CD14-positive monocyte (primary cell): ENCODE measurements at regions not wholly inside any gene's neighbourhood (a gene's known extent, or its start where the extent isn't known, plus 50 kb on each side); places are given as distances from the start of the nearest gene placed in this dataset.
A peak's percentile ranks its signal among the peaks of the same experiment; 100 is the strongest.

Source experiments
- DNase-seq, 3 donors: peaks; one replicate each; pipeline ENCODE4 v3.0.0-alpha.2; 2011 to 2022
- H2AFZ ChIP-seq: 2 replicates; pipeline ENCODE4 v1.6.0; 2012; ENCODE audit warnings: mild to moderate bottlenecking, low read depth, low read length, inconsistent platforms; ENCODE audit not compliant: insufficient read depth, poor library complexity, severe bottlenecking
- H3K27ac ChIP-seq, 2 donors: 1 replicate in 1 of 2; 2 replicates in 1 of 2; pipeline ENCODE4 v1.5.1; 2012 to 2013; ENCODE audit warnings: low read length in 2 of 2, control low read depth in 1 of 2, inconsistent platforms in 1 of 2, low read depth in 1 of 2, mild to moderate bottlenecking in 1 of 2
- H3K27me3 ChIP-seq, 2 donors: one replicate each; pipeline versions ENCODE4 v1.6.0 to v1.6.1; 2011 to 2013; ENCODE audit warnings: low read length in 2 of 2; ENCODE audit not compliant: control insufficient read depth in 2 of 2, insufficient read depth in 2 of 2
- H3K36me3 ChIP-seq, 2 donors: replicated peaks in 1 of 2; 1 replicate in 1 of 2; 2 replicates in 1 of 2; pipeline versions ENCODE4 v1.5.1 to v1.6.1; 2012 to 2013; ENCODE audit warnings: low read length in 2 of 2, control low read depth in 1 of 2, inconsistent platforms in 1 of 2, mild to moderate bottlenecking in 1 of 2; ENCODE audit not compliant: insufficient read depth in 2 of 2, control insufficient read depth in 1 of 2
- H3K4me1 ChIP-seq, 2 donors: 1 replicate in 1 of 2; 2 replicates in 1 of 2; pipeline versions ENCODE4 v1.5.1 to v1.6.1; 2012 to 2013; ENCODE audit warnings: low read length in 2 of 2, control low read depth in 1 of 2, inconsistent platforms in 1 of 2, mild to moderate bottlenecking in 1 of 2, moderate library complexity in 1 of 2; ENCODE audit not compliant: insufficient read depth in 2 of 2, control insufficient read depth in 1 of 2
- H3K4me2 ChIP-seq: replicated peaks from 2 replicates; pipeline ENCODE3; 2012; ENCODE audit warnings: low read length, moderate library complexity, mild to moderate bottlenecking; ENCODE audit not compliant: poor library complexity, severe bottlenecking; ENCODE audit errors: extremely low read depth
- H3K4me3 ChIP-seq, 3 experiments: fragments of 200-600 bp in 1 of 3; sonication (generic) in 1 of 3; replicated peaks in 1 of 3; 1 replicate in 2 of 3; 2 replicates in 1 of 3; pipeline ENCODE4 v1.5.1; 2011 to 2013; ENCODE audit warnings: low read length in 3 of 3, mild to moderate bottlenecking in 3 of 3, control low read depth in 2 of 3, low read depth in 2 of 3, inconsistent platforms in 1 of 3, moderate library complexity in 1 of 3
- H3K79me2 ChIP-seq: 2 replicates; pipeline ENCODE4 v1.6.0; 2012; ENCODE audit warnings: mild to moderate bottlenecking, control low read depth, inconsistent platforms, low read length, moderate library complexity; ENCODE audit not compliant: insufficient read depth
- H3K9ac ChIP-seq: 2 replicates; pipeline ENCODE4 v1.6.0; 2017; ENCODE audit warnings: low read length, mild to moderate bottlenecking; ENCODE audit not compliant: insufficient read depth, poor library complexity, severe bottlenecking
- H3K9me3 ChIP-seq, 2 donors: replicated peaks in 1 of 2; 1 replicate in 1 of 2; 2 replicates in 1 of 2; pipeline versions ENCODE4 v1.5.1 to v1.6.1; 2012 to 2013; ENCODE audit warnings: low read length in 2 of 2, control low read depth in 1 of 2; ENCODE audit not compliant: control insufficient read depth in 1 of 2, insufficient read depth in 1 of 2
- H4K20me1 ChIP-seq: 2 replicates; pipeline ENCODE4 v1.6.0; 2012; ENCODE audit warnings: mild to moderate bottlenecking, low read length, control low read depth, moderate library complexity; ENCODE audit not compliant: insufficient read depth
- H3K27ac Mint-ChIP-seq, 7 donors: one replicate each; pipeline ENCODE4 v1.8.0; 2020; ENCODE audit warnings: mild to moderate bottlenecking in 7 of 7, mixed read lengths in 7 of 7, moderate library complexity in 6 of 7, inconsistent platforms in 2 of 7
- H3K27me3 Mint-ChIP-seq, 3 donors: one replicate each; pipeline ENCODE4 v1.8.0; 2021 to 2022; ENCODE audit warnings: low read depth in 3 of 3, mild to moderate bottlenecking in 3 of 3, mixed read lengths in 3 of 3, moderate library complexity in 3 of 3, inconsistent platforms in 1 of 3
- H3K36me3 Mint-ChIP-seq, 2 donors: one replicate each; pipeline ENCODE4 v1.8.0; 2020; ENCODE audit warnings: mixed read lengths in 2 of 2, inconsistent platforms in 1 of 2, mild to moderate bottlenecking in 1 of 2
- H3K4me1 Mint-ChIP-seq: one replicate; pipeline ENCODE4 v1.8.0; 2020; ENCODE audit warnings: mild to moderate bottlenecking, mixed read lengths
- H3K4me3 Mint-ChIP-seq, 2 donors: one replicate each; pipeline ENCODE4 v1.8.0; 2020; ENCODE audit warnings: mild to moderate bottlenecking in 2 of 2, mixed read lengths in 2 of 2, moderate library complexity in 1 of 2
- H3K9me3 Mint-ChIP-seq, 7 donors: one replicate each; pipeline ENCODE4 v1.8.0; 2020 to 2022; ENCODE audit warnings: mixed read lengths in 7 of 7, mild to moderate bottlenecking in 6 of 7, moderate library complexity in 6 of 7, inconsistent platforms in 2 of 7
- WGBS: methylation state at CpG from one replicate; pipeline ENCODE4 v1.1.5; 2013; ENCODE audit warnings: missing lambda C conversion rate; ENCODE audit not compliant: insufficient coverage; 5-methylcytosine and 5-hydroxymethylcytosine counted together
- intact Hi-C, 2 donors: fragments of 100-400 bp; cut with micrococcal nuclease; formaldehyde crosslinking; loops; one replicate each; pipeline versions ENCODE4 v1.15.0 to v1.15.1; 2023
- TF ChIP-seq, protein P1 (sequence below): fragments of 200-600 bp; IDR thresholded peaks from one replicate; pipeline ENCODE4 v1.8.0; 2022; ENCODE audit warnings: antibody characterized with exemption, mild to moderate bottlenecking

DNA sequence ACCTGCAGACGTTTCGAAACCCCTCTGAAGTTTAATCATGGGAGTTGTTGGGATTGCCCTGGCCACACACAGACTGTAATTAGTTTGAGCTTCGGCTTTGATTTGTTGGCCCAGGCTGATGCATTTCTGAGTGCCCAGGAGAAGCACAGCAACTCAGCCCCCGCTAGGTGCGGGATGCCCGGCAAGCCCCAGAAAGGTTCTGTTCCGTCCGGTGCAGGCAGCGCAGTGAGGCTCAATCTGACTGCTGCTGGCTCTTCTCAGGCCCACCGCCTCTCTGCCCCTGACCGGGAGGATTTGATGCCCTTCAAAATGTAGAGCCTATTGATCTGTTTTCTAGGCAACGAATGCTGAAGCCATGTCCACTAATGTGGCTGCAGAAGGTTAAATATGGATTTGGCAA is 73.4 kb upstream of the TAF11L2 start:
- Histone ChIP-seq H3K9ac (no peak overlapping the region), H3K4me1 (no peaks in the 10 kb centered on the region), H3K36me3 (no peaks in the 10 kb centered on the region), H3K4me3 (no peak overlapping the region), H4K20me1 (no peaks in the 10 kb centered on the region), H3K27me3 (no peaks in the 10 kb centered on the region), H3K9me3 (no peaks in the 10 kb centered on the region), H2AFZ (no peak overlapping the region), H3K4me2 (no peak overlapping the region), H3K79me2 (no peaks in the 10 kb centered on the region), H3K27ac (no peak overlapping the region)
- TF ChIP-seq, protein P1, sequence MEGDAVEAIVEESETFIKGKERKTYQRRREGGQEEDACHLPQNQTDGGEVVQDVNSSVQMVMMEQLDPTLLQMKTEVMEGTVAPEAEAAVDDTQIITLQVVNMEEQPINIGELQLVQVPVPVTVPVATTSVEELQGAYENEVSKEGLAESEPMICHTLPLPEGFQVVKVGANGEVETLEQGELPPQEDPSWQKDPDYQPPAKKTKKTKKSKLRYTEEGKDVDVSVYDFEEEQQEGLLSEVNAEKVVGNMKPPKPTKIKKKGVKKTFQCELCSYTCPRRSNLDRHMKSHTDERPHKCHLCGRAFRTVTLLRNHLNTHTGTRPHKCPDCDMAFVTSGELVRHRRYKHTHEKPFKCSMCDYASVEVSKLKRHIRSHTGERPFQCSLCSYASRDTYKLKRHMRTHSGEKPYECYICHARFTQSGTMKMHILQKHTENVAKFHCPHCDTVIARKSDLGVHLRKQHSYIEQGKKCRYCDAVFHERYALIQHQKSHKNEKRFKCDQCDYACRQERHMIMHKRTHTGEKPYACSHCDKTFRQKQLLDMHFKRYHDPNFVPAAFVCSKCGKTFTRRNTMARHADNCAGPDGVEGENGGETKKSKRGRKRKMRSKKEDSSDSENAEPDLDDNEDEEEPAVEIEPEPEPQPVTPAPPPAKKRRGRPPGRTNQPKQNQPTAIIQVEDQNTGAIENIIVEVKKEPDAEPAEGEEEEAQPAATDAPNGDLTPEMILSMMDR, result no peak
- intact Hi-C loops, result no loop called here
- no peaks in the 10 kb centered on the region for H3K36me3 Mint-ChIP-seq
- no peak overlapping the region for H3K4me3 Mint-ChIP-seq
- H3K27me3 Mint-ChIP-seq, result peaks cover 0 to 2% (median 2%) of the 10 kb centered on the region in 3 donors
- H3K27ac Mint-ChIP-seq, result peak overlapping the region in 1 of 7 donors; percentile 4
- no peak for DNase-seq
- peaks cover 0 to 7% (median 0%) of the 10 kb centered on the region in 7 donors for H3K9me3 Mint-ChIP-seq
- H3K4me1 Mint-ChIP-seq, result peaks cover 14% of the 10 kb centered on the region
- WGBS, result 94% methylated on average over 11 of the region's 12 CpGs

DNA sequence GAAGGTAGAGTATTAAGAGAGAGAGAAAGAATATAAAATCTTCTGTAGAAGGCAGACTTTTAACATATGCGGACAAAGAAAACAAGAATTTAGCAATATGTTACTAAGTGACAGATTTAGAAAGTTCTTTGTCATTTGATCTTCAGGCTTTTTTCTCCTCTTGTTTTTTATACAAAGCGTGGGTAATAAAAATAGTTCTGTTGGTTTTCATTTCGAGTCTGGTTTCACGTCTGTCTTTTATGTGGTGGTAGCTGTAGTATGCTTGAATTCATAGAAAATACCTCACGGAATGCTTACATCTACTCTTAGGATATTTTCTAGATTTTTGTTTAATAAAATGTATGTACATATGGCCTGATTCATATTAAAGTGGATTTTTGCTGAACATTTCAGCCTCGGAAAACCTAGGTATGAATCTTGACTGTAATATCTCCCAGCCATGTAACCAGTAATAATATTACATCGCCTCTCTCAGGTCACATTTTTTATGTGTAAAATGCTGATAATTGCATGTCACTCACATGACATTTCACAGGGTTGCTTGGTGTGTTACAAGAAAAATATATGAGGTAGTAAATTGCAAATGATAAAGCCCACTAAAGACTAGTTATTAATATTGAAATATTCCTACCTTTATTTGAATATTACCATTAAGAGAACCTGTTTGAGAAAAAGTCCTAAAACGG is 72.5 kb upstream of the TAF11L2 start:
- H3K4me3 ChIP-seq, result no peak overlapping the region
- Mint-ChIP-seq H3K4me3 (no peak overlapping the region), H3K4me1 (peaks cover 14% of the 10 kb centered on the region), H3K27me3 (peaks cover 0 to 3% (median 2%) of the 10 kb centered on the region in 3 donors), H3K27ac (no peak overlapping the region), H3K9me3 (peaks cover 0 to 7% (median 0%) of the 10 kb centered on the region in 7 donors), H3K36me3 (no peaks in the 10 kb centered on the region)
- WGBS, result no CpG with 5 or more reads among the region's 8 CpGs
- H4K20me1 ChIP-seq, result no peaks in the 10 kb centered on the region
- H3K27me3 ChIP-seq, result no peaks in the 10 kb centered on the region
- H3K27ac ChIP-seq, result no peak overlapping the region
- H3K4me2 ChIP-seq, result no peak overlapping the region
- H3K79me2 ChIP-seq, result no peaks in the 10 kb centered on the region
- DNase-seq, result no peak
- TF ChIP-seq, protein P1, result no peak
- intact Hi-C loops, result no loop called here
- no peaks in the 10 kb centered on the region for H3K4me1 ChIP-seq
- H3K9ac ChIP-seq, result no peak overlapping the region
- H2AFZ ChIP-seq, result no peak overlapping the region
- peaks cover 0 to 4% of the 10 kb centered on the region in 2 donors for H3K9me3 ChIP-seq
- H3K36me3 ChIP-seq, result no peaks in the 10 kb centered on the region
